Upper lobe of right lung (tissue), 1 donor: ENCODE measurements at regions not wholly inside any gene's neighbourhood (a gene's known extent, or its start where the extent isn't known, plus 50 kb on each side); places are given as distances from the start of the nearest gene placed in this dataset.

Experiments
- ATAC-seq: fragments of 200-7000 bp; cut with Tn5 transposase; one replicate; pipeline ENCODE4 v1.9.1; 2020; ENCODE audit warnings: mild to moderate bottlenecking, moderate library complexity
- DNase-seq: peaks from one replicate; pipeline ENCODE4 v3.0.0-alpha.2; 2020
- H3K27ac ChIP-seq: fragments of 200-600 bp; one replicate; pipeline ENCODE4 v1.8.0; 2022
- H3K27me3 ChIP-seq: fragments of 200-600 bp; one replicate; pipeline ENCODE4 v1.8.0; 2022; ENCODE audit warnings: mild to moderate bottlenecking
- H3K36me3 ChIP-seq: fragments of 200-600 bp; one replicate; pipeline ENCODE4 v1.8.0; 2022
- H3K4me1 ChIP-seq: fragments of 200-600 bp; one replicate; pipeline ENCODE4 v1.8.0; 2022
- H3K4me3 ChIP-seq: fragments of 200-600 bp; one replicate; pipeline ENCODE4 v1.8.0; 2022; ENCODE audit warnings: mild to moderate bottlenecking
- H3K9me3 ChIP-seq: fragments of 200-600 bp; one replicate; pipeline ENCODE4 v1.8.0; 2022
- CTCF ChIP-seq: fragments of 200-600 bp; IDR thresholded peaks from one replicate; pipeline ENCODE4 v1.8.0; 2022; ENCODE audit warnings: antibody characterized with exemption
- intact Hi-C: fragments of 100-400 bp; cut with DNase I; formaldehyde crosslinking; loops from one replicate; pipeline ENCODE4 v1.11.0; 2022
- donor health status: DM: no; HTN: yes; CAD: no; lungs with severe emphysema.

- no peak for DNase-seq
- Histone ChIP-seq H3K4me1 (no peaks in the 10 kb centered on the region), H3K4me3 (no peak overlapping the region), H3K36me3 (no peaks in the 10 kb centered on the region), H3K27me3 (no peaks in the 10 kb centered on the region), H3K9me3 (no peaks in the 10 kb centered on the region), H3K27ac (no peak overlapping the region)
- intact Hi-C loops = no loop called here
- no peak for TF ChIP-seq CTCF
- no peak for ATAC-seq
Observed at GRCh38 chr5:20618340-20618739, 630.3 kb upstream of the CDH18 start.

GRCh38 chr5:20617841-20618240 lies 629.8 kb upstream of the CDH18 start:
- no peak for TF ChIP-seq CTCF
- no peak overlapping the region for H3K4me3 ChIP-seq
- no peaks in the 10 kb centered on the region for H3K9me3 ChIP-seq
- ATAC-seq (no peak), DNase-seq (no peak)
- H3K36me3 ChIP-seq = no peaks in the 10 kb centered on the region
- no peak overlapping the region for H3K27ac ChIP-seq
- H3K4me1 ChIP-seq = no peaks in the 10 kb centered on the region
- H3K27me3 ChIP-seq = no peaks in the 10 kb centered on the region
- intact Hi-C loops = no loop called here

GRCh38 chr5:20615888-20616563 lies 628.0 kb upstream of the CDH18 start:
- Histone ChIP-seq H3K27me3 (no peaks in the 10 kb centered on the region), H3K4me1 (no peaks in the 10 kb centered on the region), H3K36me3 (no peaks in the 10 kb centered on the region), H3K4me3 (no peak overlapping the region), H3K27ac (no peak overlapping the region), H3K9me3 (no peaks in the 10 kb centered on the region)
- DNase-seq (no peak), ATAC-seq (no peak)
- TF ChIP-seq CTCF = no peak
- intact Hi-C loops = no loop called here

- TF ChIP-seq CTCF = no peak
Observed at GRCh38 chr5:20611620-20612019, 623.6 kb upstream of the CDH18 start.

GRCh38 chr5:20610681-20611080 lies 622.7 kb upstream of the CDH18 start:
- no peak overlapping the region for H3K4me3 ChIP-seq
- no peaks in the 10 kb centered on the region for H3K36me3 ChIP-seq
- ATAC-seq = no peak
- DNase-seq = no peak
- H3K4me1 ChIP-seq = no peaks in the 10 kb centered on the region
- no peaks in the 10 kb centered on the region for H3K27me3 ChIP-seq
- intact Hi-C loops = no loop called here
- H3K9me3 ChIP-seq = no peaks in the 10 kb centered on the region
- no peak overlapping the region for H3K27ac ChIP-seq
- no peak for TF ChIP-seq CTCF

More at GRCh38 chr5:20611620-20612019, 623.6 kb upstream of the CDH18 start:
- intact Hi-C loops = no loop called here
- H3K4me1 ChIP-seq = no peaks in the 10 kb centered on the region
- H3K9me3 ChIP-seq = no peaks in the 10 kb centered on the region
- no peaks in the 10 kb centered on the region for H3K27me3 ChIP-seq
- H3K36me3 ChIP-seq = no peaks in the 10 kb centered on the region
- DNase-seq = no peak
- H3K4me3 ChIP-seq = no peak overlapping the region
- H3K27ac ChIP-seq = no peak overlapping the region
- no peak for ATAC-seq

- TF ChIP-seq CTCF = no peak
- Histone ChIP-seq H3K36me3 (no peaks in the 10 kb centered on the region), H3K4me1 (no peaks in the 10 kb centered on the region), H3K27me3 (no peaks in the 10 kb centered on the region), H3K9me3 (no peaks in the 10 kb centered on the region), H3K4me3 (no peak overlapping the region), H3K27ac (no peak overlapping the region)
- intact Hi-C loops = no loop called here
- ATAC-seq = no peak
- DNase-seq = no peak
Observed at GRCh38 chr5:20609126-20609525, 621.1 kb upstream of the CDH18 start.
